GM18502 (cell line): ENCODE measurements at regions not wholly inside any gene's neighbourhood (a gene's known extent, or its start where the extent isn't known, plus 50 kb on each side); places are given as distances from the start of the nearest gene placed in this dataset.

ENCODE experiments used
- ATAC-seq: cut with Tn5 transposase; IDR thresholded peaks from one replicate; pipeline ENCODE4 v1.9.1; 2021; ENCODE audit warnings: mild to moderate bottlenecking; ENCODE audit not compliant: unreplicated experiment, poor library complexity

- no peak for ATAC-seq
Observed at GRCh38 chrX:122817321-122817955, 366.6 kb upstream of the GRIA3 start.

DNA sequence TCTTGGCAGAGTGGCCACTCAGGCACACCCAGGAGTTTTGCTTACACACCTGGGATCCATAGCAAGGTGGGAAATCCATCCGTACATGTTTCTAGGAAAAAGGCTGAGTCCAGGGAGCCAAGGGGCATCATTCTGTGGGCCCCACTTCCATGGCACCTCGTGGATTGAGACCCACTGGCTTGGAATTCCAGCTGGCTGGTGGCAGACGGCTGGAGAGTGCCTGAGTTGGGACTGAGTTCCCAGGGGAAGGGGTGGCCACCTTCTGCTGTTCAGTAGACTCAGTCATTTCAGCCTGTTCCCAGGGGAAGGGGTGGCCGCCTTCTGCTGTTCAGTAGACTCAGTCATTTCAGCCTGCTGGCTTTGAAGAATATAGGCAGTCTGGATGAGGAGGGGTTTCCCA is 366.0 kb upstream of the GRIA3 start:
- ATAC-seq, result no peak

GRCh38 chrX:122833230-122833629 is 350.8 kb upstream of the GRIA3 start:
- no peak for ATAC-seq

DNA sequence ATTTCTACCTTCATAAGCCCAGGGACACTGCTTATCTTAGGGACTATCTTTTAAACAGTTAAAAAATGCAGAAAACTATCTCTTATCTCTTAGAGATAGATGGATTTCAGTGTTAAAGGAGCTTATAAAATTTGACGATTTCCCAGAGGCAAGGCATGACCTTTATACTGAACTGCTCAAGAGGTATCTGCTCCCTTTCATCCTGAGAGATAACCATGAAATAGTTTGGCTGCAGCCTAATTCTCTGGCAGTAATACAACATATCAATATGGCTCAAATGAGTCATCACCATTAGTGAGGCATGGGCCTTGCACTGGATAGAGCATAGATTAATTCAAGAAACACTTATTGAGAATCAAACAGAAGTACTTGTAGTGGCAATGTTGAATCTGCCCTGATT is 348.2 kb upstream of the GRIA3 start:
- ATAC-seq, result no peak

DNA sequence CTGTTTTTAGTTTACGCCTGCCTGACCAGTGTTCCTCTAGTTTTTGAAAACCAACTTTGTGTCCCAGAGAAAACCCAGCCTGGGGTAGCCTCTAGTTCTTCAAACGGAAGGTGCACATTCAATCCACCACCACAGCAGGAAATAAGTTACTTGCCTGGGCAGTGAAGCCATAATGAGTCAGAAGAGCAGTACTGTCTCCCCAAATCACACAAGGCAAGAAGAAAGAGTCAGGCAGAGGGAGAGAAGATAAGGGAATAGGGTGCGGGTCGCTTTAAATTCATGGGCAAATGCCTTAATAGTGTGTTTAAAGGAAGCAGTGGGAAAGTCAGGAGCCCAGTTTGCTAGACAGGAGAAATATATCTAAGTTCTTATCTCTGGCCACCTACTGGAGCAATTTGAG is 333.8 kb upstream of the GRIA3 start:
- no peak for ATAC-seq

DNA sequence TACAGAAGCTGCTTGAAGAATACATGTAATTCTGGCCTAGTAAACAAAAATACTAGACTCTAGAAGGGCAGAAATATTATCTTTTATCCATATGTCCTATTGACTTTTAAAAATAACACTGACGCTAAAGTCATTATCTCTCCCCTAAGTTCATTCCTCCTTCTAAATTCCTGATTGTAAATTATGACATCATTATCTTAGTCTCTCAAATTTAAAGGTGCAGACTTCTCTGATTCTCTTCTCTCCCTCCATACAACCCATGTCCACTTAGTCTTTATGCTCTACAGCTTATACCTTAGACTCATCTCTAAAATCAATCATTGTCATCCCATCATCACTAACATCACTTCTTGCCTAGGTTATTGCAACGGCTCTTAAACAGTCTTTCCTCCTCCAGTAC is 327.9 kb upstream of the GRIA3 start:
- no peak for ATAC-seq

GRCh38 chrX:122857734-122858133 is 326.3 kb upstream of the GRIA3 start:
- no peak for ATAC-seq

GRCh38 chrX:122863067-122863466 is 321.0 kb upstream of the GRIA3 start:
- no peak for ATAC-seq

DNA sequence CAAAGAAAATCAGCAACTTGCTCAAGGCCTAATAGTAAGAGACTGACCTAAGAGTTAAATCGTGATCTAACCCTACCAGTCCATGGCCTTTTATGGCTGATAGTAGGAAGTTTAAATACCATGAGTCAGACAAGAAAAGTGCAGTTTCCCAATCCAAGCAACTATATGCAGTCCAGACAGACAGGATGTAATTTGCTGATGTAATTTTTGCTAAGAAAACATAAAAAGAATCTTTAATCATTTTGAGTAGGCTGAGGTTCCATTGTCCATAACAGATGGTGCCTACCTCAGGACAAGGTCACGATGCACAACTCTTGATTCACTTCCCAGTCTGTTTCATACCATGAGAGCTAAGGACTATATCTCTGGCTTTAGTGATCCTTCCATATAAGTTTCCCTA is 317.5 kb upstream of the GRIA3 start:
- ATAC-seq, result no peak

- no peak for ATAC-seq
Observed at GRCh38 chrX:122868631-122869030, 315.4 kb upstream of the GRIA3 start.

GRCh38 chrX:122869171-122869570 is 314.9 kb upstream of the GRIA3 start:
- ATAC-seq, result no peak

- ATAC-seq, result no peak
Observed at GRCh38 chrX:122878269-122878668, 305.8 kb upstream of the GRIA3 start.

- no peak for ATAC-seq
Observed at GRCh38 chrX:122880952-122881351, 303.1 kb upstream of the GRIA3 start.

DNA sequence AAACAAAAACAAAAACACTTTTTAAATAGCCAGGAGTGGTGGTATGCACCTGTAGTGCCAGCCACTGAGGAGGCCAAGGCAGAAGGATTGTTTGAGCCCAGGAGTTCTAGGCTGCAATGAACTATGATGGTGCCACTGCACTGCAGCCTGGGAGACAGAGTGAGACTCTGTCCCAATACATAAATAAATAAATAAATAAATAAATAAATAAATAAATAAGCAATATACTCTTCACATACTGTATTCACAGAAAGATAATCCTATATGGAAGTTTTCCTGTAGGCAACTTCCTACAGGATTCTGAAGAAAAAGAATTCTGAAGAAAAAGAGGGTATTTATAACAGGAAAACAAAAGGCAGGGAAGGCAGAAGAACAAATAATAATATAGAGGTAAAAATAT is 293.3 kb upstream of the GRIA3 start:
- ATAC-seq, result no peak

GRCh38 chrX:122906726-122907125 is 277.4 kb upstream of the GRIA3 start:
- no peak for ATAC-seq

- ATAC-seq, result no peak
Observed at GRCh38 chrX:122907375-122907774, 276.7 kb upstream of the GRIA3 start.

- ATAC-seq, result no peak
Observed at GRCh38 chrX:122910697-122911096, 273.4 kb upstream of the GRIA3 start.

GRCh38 chrX:122913134-122913533 is 270.9 kb upstream of the GRIA3 start:
- no peak for ATAC-seq

- ATAC-seq, result no peak
Observed at GRCh38 chrX:122913764-122914163, 270.3 kb upstream of the GRIA3 start.

DNA sequence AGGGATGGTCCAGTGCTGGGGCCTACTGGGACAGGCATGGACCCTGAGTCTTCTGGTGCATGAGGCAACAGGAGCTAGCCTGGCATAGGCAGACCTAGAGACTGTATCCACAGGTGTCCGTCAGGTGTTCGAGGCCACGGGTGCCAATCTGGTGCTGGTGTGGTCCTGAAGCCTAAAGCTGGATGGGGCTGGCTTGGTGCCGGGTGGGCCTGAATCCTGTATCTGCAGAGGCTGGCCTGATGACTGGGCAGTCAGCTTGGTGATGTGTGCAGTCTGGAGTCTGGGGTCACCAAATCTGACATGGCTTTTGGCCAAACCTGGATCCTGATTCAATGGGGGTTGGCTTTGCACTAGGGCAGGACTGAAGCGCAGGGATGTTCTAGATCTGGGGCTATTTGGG is 269.8 kb upstream of the GRIA3 start:
- no peak for ATAC-seq

GRCh38 chrX:122934131-122934530 is 249.9 kb upstream of the GRIA3 start:
- no peak for ATAC-seq

DNA sequence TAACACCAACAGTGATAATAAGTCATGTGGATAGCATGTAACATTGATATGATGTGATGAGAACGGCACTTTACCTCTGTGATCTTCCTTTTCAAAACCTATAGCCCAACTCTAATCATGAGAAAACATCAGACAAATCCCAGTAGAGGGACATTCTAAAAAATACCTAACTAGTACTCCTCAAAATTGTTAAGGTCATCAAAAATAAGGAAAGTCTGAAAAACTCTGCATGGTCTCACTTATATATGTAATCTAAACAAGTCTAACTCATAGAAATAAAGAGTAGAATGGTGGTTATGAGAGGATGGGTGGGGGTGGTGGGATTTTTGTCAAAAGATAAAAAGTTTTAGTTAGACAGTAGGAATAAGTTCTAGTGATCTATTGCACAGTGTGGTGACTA is 243.9 kb upstream of the GRIA3 start:
- ATAC-seq, result no peak

DNA sequence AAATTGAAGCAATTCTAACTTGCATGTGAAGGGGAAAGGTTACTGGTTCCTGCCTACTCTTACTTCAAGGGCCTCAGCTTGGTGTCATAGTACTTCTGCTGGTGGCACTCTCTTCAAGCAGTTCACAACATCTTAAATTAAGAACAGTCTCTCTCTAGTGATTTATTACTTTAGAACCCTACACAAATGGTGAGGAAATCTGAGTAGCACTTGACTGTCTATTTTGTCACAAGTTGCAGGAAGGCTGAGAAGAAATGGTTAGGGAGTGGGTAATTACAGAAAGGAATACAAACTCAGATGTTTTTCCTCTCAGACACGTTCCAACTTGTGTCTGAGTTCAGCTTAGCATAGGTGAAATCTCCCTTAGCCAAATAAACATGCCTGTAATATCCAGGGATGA is 242.3 kb upstream of the GRIA3 start:
- no peak for ATAC-seq
